CD14-positive monocyte (primary cell): ENCODE measurements at regions not wholly inside any gene's neighbourhood (a gene's known extent, or its start where the extent isn't known, plus 50 kb on each side); places are given as distances from the start of the nearest gene placed in this dataset.

ENCODE experiments used
- DNase-seq, 3 donors: peaks; one replicate each; pipeline ENCODE4 v3.0.0-alpha.2; 2011 to 2022
- H2AFZ ChIP-seq: 2 replicates; pipeline ENCODE4 v1.6.0; 2012; ENCODE audit warnings: mild to moderate bottlenecking, low read depth, low read length, inconsistent platforms; ENCODE audit not compliant: insufficient read depth, poor library complexity, severe bottlenecking
- H3K27ac ChIP-seq, 2 donors: 1 replicate in 1 of 2; 2 replicates in 1 of 2; pipeline ENCODE4 v1.5.1; 2012 to 2013; ENCODE audit warnings: low read length in 2 of 2, control low read depth in 1 of 2, inconsistent platforms in 1 of 2, low read depth in 1 of 2, mild to moderate bottlenecking in 1 of 2
- H3K27me3 ChIP-seq, 2 donors: one replicate each; pipeline versions ENCODE4 v1.6.0 to v1.6.1; 2011 to 2013; ENCODE audit warnings: low read length in 2 of 2; ENCODE audit not compliant: control insufficient read depth in 2 of 2, insufficient read depth in 2 of 2
- H3K36me3 ChIP-seq, 2 donors: replicated peaks in 1 of 2; 1 replicate in 1 of 2; 2 replicates in 1 of 2; pipeline versions ENCODE4 v1.5.1 to v1.6.1; 2012 to 2013; ENCODE audit warnings: low read length in 2 of 2, control low read depth in 1 of 2, inconsistent platforms in 1 of 2, mild to moderate bottlenecking in 1 of 2; ENCODE audit not compliant: insufficient read depth in 2 of 2, control insufficient read depth in 1 of 2
- H3K4me1 ChIP-seq, 2 donors: 1 replicate in 1 of 2; 2 replicates in 1 of 2; pipeline versions ENCODE4 v1.5.1 to v1.6.1; 2012 to 2013; ENCODE audit warnings: low read length in 2 of 2, control low read depth in 1 of 2, inconsistent platforms in 1 of 2, mild to moderate bottlenecking in 1 of 2, moderate library complexity in 1 of 2; ENCODE audit not compliant: insufficient read depth in 2 of 2, control insufficient read depth in 1 of 2
- H3K4me2 ChIP-seq: replicated peaks from 2 replicates; pipeline ENCODE3; 2012; ENCODE audit warnings: low read length, moderate library complexity, mild to moderate bottlenecking; ENCODE audit not compliant: poor library complexity, severe bottlenecking; ENCODE audit errors: extremely low read depth
- H3K4me3 ChIP-seq, 3 experiments: fragments of 200-600 bp in 1 of 3; sonication (generic) in 1 of 3; replicated peaks in 1 of 3; 1 replicate in 2 of 3; 2 replicates in 1 of 3; pipeline ENCODE4 v1.5.1; 2011 to 2013; ENCODE audit warnings: low read length in 3 of 3, mild to moderate bottlenecking in 3 of 3, control low read depth in 2 of 3, low read depth in 2 of 3, inconsistent platforms in 1 of 3, moderate library complexity in 1 of 3
- H3K79me2 ChIP-seq: 2 replicates; pipeline ENCODE4 v1.6.0; 2012; ENCODE audit warnings: mild to moderate bottlenecking, control low read depth, inconsistent platforms, low read length, moderate library complexity; ENCODE audit not compliant: insufficient read depth
- H3K9ac ChIP-seq: 2 replicates; pipeline ENCODE4 v1.6.0; 2017; ENCODE audit warnings: low read length, mild to moderate bottlenecking; ENCODE audit not compliant: insufficient read depth, poor library complexity, severe bottlenecking
- H3K9me3 ChIP-seq, 2 donors: replicated peaks in 1 of 2; 1 replicate in 1 of 2; 2 replicates in 1 of 2; pipeline versions ENCODE4 v1.5.1 to v1.6.1; 2012 to 2013; ENCODE audit warnings: low read length in 2 of 2, control low read depth in 1 of 2; ENCODE audit not compliant: control insufficient read depth in 1 of 2, insufficient read depth in 1 of 2
- H4K20me1 ChIP-seq: 2 replicates; pipeline ENCODE4 v1.6.0; 2012; ENCODE audit warnings: mild to moderate bottlenecking, low read length, control low read depth, moderate library complexity; ENCODE audit not compliant: insufficient read depth
- H3K27ac Mint-ChIP-seq, 7 donors: one replicate each; pipeline ENCODE4 v1.8.0; 2020; ENCODE audit warnings: mild to moderate bottlenecking in 7 of 7, mixed read lengths in 7 of 7, moderate library complexity in 6 of 7, inconsistent platforms in 2 of 7
- H3K27me3 Mint-ChIP-seq, 3 donors: one replicate each; pipeline ENCODE4 v1.8.0; 2021 to 2022; ENCODE audit warnings: low read depth in 3 of 3, mild to moderate bottlenecking in 3 of 3, mixed read lengths in 3 of 3, moderate library complexity in 3 of 3, inconsistent platforms in 1 of 3
- H3K36me3 Mint-ChIP-seq, 2 donors: one replicate each; pipeline ENCODE4 v1.8.0; 2020; ENCODE audit warnings: mixed read lengths in 2 of 2, inconsistent platforms in 1 of 2, mild to moderate bottlenecking in 1 of 2
- H3K4me1 Mint-ChIP-seq: one replicate; pipeline ENCODE4 v1.8.0; 2020; ENCODE audit warnings: mild to moderate bottlenecking, mixed read lengths
- H3K4me3 Mint-ChIP-seq, 2 donors: one replicate each; pipeline ENCODE4 v1.8.0; 2020; ENCODE audit warnings: mild to moderate bottlenecking in 2 of 2, mixed read lengths in 2 of 2, moderate library complexity in 1 of 2
- H3K9me3 Mint-ChIP-seq, 7 donors: one replicate each; pipeline ENCODE4 v1.8.0; 2020 to 2022; ENCODE audit warnings: mixed read lengths in 7 of 7, mild to moderate bottlenecking in 6 of 7, moderate library complexity in 6 of 7, inconsistent platforms in 2 of 7
- WGBS: methylation state at CpG from one replicate; pipeline ENCODE4 v1.1.5; 2013; ENCODE audit warnings: missing lambda C conversion rate; ENCODE audit not compliant: insufficient coverage; 5-methylcytosine and 5-hydroxymethylcytosine counted together
- intact Hi-C, 2 donors: fragments of 100-400 bp; cut with micrococcal nuclease; formaldehyde crosslinking; loops; one replicate each; pipeline versions ENCODE4 v1.15.0 to v1.15.1; 2023
- TF ChIP-seq, protein P1 (sequence below): fragments of 200-600 bp; IDR thresholded peaks from one replicate; pipeline ENCODE4 v1.8.0; 2022; ENCODE audit warnings: antibody characterized with exemption, mild to moderate bottlenecking

DNA sequence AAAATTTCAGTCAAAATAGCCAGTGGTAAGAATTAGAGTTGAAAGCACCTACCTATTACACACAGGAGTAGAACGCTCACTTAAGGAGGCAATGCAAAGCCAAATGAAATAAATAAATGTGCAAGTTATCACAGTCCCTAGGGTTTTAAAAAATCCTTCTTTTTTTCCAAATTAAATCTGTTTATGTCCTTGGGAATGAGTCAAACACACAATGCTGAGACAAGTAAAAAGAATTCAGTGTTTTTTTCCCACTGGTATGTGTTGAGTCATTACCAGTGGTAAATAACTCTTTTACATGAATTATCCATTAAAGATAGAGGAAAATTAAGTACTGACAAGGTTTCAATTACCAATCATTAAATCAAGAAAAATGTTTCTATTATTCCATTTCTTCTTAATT lies 438.6 kb downstream of the TNS3 start:
- TF ChIP-seq, protein P1, sequence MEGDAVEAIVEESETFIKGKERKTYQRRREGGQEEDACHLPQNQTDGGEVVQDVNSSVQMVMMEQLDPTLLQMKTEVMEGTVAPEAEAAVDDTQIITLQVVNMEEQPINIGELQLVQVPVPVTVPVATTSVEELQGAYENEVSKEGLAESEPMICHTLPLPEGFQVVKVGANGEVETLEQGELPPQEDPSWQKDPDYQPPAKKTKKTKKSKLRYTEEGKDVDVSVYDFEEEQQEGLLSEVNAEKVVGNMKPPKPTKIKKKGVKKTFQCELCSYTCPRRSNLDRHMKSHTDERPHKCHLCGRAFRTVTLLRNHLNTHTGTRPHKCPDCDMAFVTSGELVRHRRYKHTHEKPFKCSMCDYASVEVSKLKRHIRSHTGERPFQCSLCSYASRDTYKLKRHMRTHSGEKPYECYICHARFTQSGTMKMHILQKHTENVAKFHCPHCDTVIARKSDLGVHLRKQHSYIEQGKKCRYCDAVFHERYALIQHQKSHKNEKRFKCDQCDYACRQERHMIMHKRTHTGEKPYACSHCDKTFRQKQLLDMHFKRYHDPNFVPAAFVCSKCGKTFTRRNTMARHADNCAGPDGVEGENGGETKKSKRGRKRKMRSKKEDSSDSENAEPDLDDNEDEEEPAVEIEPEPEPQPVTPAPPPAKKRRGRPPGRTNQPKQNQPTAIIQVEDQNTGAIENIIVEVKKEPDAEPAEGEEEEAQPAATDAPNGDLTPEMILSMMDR = no peak
- Histone ChIP-seq H3K4me1 (peaks cover 0 to 11% of the 10 kb centered on the region in 2 donors), H3K4me2 (no peak overlapping the region), H4K20me1 (no peaks in the 10 kb centered on the region), H3K9ac (no peak overlapping the region), H3K36me3 (no peaks in the 10 kb centered on the region), H3K9me3 (no peaks in the 10 kb centered on the region), H3K79me2 (no peaks in the 10 kb centered on the region), H3K27me3 (no peaks in the 10 kb centered on the region), H2AFZ (no peak overlapping the region), H3K27ac (no peak overlapping the region), H3K4me3 (no peak overlapping the region)
- Mint-ChIP-seq H3K36me3 (no peaks in the 10 kb centered on the region), H3K27me3 (peaks cover 2 to 3% (median 3%) of the 10 kb centered on the region in 3 donors), H3K4me1 (peaks cover 8% of the 10 kb centered on the region), H3K9me3 (peaks cover 0 to 4% (median 1%) of the 10 kb centered on the region in 7 donors), H3K4me3 (no peak overlapping the region), H3K27ac (no peak overlapping the region)
- intact Hi-C loops = no loop called here
- no CpG with 5 or more reads among the region's 1 CpG for WGBS
- no peak for DNase-seq

DNA sequence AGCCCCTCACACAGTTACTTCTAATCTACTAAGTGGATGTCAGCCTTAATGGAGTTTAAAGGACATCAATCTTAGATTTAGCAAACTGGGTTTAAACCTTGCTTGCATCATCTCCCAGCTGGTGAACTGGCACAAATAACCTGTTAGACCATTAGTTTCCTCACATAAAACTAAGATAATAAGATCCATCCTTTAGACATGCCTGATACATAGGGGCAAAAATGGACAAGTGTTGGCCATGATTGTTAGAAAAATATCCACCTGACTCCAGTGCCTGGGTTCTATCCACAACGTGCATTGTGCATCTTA lies 439.1 kb downstream of the TNS3 start:
- H3K9ac ChIP-seq = no peak overlapping the region
- intact Hi-C loops = no loop called here
- H3K27ac ChIP-seq = no peak overlapping the region
- no peak overlapping the region for H3K27ac Mint-ChIP-seq
- H3K4me3 Mint-ChIP-seq = no peak overlapping the region
- peaks cover 0 to 10% of the 10 kb centered on the region in 2 donors for H3K4me1 ChIP-seq
- H3K36me3 Mint-ChIP-seq = no peaks in the 10 kb centered on the region
- H2AFZ ChIP-seq = no peak overlapping the region
- no peaks in the 10 kb centered on the region for H3K9me3 ChIP-seq
- no peaks in the 10 kb centered on the region for H3K36me3 ChIP-seq
- no CpG with 5 or more reads among the region's 1 CpG for WGBS
- no peaks in the 10 kb centered on the region for H3K79me2 ChIP-seq
- H3K4me2 ChIP-seq = no peak overlapping the region
- TF ChIP-seq, protein P1 = no peak
- no peak for DNase-seq
- H3K4me3 ChIP-seq = no peak overlapping the region
- H4K20me1 ChIP-seq = no peaks in the 10 kb centered on the region
- H3K27me3 Mint-ChIP-seq = peaks cover 2 to 3% (median 3%) of the 10 kb centered on the region in 3 donors
- H3K4me1 Mint-ChIP-seq = peaks cover 8% of the 10 kb centered on the region
- peaks cover 0 to 4% (median 1%) of the 10 kb centered on the region in 7 donors for H3K9me3 Mint-ChIP-seq
- no peaks in the 10 kb centered on the region for H3K27me3 ChIP-seq
